Stimulated activated CD8-positive, alpha-beta memory T cell treated with anti-CD3 and anti-CD28 coated beads, Interleukin-15, amount 100 ng/mL, for 4 hours (primary cell): ENCODE measurements at regions not wholly inside any gene's neighbourhood (a gene's known extent, or its start where the extent isn't known, plus 50 kb on each side); places are given as distances from the start of the nearest gene placed in this dataset.
"Not testable (repeated sequence)": the region's sequence is repeated elsewhere in the genome, so short reads cannot be mapped to it uniquely, and the experiment has no call there.

Experiments used
- DNase-seq, 2 donors: peaks; one replicate each; pipeline ENCODE4 v3.0.0-alpha.2; 2020; ENCODE audit warnings: low read depth in 2 of 2

GRCh38 chr6:54559136-54559535 lies 250.9 kb downstream of the TINAG start:
- no peak for DNase-seq

DNA sequence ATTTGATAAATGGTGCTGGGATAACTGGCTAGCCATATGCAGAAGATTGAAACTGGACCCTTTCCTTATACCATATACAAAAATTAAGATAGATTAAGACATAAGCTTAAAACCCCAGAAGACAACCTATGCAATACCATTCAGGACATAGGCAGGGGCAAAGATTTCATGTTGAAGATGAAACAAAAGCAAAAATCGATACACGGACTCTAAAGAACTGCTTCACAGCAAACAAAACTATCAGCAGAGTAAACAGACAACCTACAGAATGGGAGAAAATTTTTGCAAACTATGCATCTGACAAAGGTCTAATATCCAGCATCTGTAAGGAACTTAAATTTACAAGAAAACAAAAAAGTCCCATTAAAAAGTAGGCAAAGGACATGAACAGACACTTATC lies 255.9 kb downstream of the TINAG start:
- DNase-seq = not testable (repeated sequence)

DNA sequence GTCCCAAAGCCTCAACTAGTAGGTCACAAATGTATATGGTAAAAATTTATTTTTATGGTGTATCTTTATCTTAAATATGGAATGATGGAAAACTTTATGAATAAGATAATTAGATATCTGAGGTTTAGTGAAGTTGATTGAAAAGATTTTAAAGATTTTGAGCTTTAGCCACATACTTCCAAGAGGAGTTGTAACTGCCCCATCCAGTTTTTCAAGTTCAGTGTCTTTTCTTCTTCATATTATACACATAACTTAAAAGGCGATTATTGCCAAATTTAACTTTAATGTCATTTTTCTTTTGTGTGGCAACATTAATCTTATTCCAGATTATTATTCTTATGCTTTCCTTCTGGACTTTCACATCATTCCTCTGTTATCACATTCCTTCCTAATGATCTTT lies 266.4 kb downstream of the TINAG start:
- DNase-seq = no peak

- no peak for DNase-seq
Measured at GRCh38 chr6:54578261-54578660, 268.3 kb upstream of the FAM83B start.

GRCh38 chr6:54579011-54579410 lies 267.6 kb upstream of the FAM83B start:
- no peak for DNase-seq

- no peak for DNase-seq
Measured at GRCh38 chr6:54586251-54586650, 260.3 kb upstream of the FAM83B start.

- DNase-seq = no peak
Measured at GRCh38 chr6:54587277-54587676, 259.3 kb upstream of the FAM83B start.

DNA sequence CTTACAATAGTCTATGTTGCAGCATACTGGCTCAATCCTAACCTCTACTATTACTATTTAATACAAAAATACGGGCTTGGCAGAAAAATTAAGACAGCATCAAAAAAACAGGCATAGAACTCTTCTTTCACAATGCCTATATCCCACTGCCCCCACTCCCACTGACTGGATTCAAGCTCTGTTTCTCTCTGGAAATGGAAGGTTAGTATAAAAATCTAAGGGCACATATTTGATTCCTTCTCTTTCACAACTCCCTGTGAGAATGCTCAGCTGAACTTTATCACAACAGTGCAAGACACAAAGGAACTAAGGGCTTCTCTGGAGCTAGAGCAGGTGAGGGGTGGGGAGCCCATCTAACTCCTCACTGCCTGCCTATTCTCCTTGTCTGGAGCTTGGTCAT lies 258.4 kb upstream of the FAM83B start:
- no peak for DNase-seq

DNA sequence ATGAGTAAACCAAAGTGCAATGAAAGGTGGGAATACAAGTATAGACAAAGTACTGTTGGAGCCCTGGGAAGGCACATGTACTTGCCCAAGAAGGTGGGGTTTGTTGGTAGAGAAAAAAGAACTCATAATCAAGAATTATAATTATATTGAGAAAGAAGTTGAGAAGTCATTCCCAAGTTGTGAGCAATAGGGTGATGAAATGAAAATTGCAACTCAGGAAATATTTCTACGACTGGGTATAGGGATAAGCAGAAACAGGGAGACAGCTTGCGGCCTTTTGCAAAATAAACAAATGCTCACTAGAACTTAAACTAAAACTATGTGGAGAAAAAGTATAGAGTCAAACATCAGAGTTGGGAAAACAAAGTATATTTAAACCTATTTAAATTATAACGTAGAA lies 250.7 kb upstream of the FAM83B start:
- DNase-seq = no peak

DNA sequence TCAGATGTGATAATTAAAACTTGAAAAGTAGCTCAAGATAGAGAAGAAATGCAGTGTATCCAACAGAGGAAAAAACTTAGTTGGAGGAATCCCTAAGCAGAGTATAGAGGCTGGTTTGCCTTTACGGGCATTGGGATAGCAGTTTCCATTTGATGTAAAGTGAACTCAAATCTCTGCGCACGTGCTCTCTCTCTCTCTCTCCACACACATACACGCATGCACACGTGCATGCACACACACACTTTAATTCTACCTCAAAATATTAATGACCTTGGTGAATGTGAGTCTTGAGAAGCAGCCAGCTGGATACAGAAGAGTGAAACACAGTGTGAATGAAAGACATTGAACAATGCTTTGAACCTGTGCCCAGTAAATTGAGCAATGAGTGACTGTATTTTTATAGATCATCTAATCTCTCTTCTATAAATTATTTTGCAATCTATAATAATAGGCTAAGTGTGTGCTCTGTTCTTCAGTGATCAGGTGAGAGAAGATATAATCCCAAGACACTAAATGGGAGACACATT lies 247.7 kb upstream of the FAM83B start:
- DNase-seq = no peak

GRCh38 chr6:54601600-54602300 lies 244.8 kb upstream of the FAM83B start:
- DNase-seq = no peak

- no peak for DNase-seq
Measured at GRCh38 chr6:54602591-54602990, 244.0 kb upstream of the FAM83B start.

GRCh38 chr6:54609981-54610380 lies 236.6 kb upstream of the FAM83B start:
- no peak for DNase-seq

- DNase-seq = no peak
Measured at GRCh38 chr6:54613596-54613995, 233.0 kb upstream of the FAM83B start.

DNA sequence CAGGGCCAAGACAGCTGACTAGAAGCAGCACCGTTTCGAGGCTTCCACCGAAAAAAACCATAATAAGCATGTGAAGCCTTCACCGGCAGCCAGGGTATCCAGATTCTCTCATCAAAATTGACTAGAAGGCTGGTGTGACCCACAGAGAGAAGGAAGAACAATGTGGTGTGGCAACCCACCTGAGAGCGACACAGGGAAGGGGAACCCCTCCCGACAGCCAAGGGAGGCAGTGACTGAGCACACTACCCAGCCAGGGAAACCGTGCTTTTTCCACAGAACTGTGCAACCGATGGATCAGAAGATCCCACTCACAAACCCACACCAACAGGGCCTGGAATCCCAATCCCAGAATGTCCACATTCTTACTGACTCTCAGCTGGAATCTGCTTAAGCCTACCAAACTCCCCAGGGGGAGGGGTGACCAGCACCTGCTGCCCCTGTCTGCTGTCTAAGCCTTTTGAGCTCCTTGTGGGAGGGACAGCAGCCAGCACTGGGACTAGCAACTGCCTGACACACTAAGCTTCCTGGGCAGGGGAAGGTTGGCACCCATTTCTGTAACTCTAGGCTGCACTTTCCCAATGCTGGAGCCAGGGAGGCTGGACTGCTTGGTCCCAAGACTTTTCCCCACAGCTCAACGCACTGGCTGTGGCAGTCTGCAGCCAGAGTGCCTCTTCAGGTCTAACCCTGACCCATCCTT lies 231.9 kb upstream of the FAM83B start:
- DNase-seq = no peak

DNA sequence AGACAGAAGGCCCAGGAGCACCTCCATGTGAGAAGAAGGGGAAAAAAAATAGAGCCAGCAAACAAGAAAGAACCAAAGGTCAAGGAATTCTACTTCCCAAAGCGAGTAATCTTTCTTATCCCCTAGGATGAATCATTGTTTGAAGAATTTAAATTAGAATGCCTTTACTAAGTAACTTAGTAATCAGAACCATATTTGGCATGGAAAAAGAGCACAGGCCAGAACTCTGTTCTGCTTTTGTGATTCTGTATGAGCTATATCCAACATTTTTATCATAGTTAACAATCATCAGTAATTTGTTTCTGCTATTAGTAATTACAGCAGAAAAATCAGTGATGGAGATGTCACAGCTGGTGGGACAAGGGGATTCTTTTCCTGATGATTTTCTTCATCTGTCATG lies 228.8 kb upstream of the FAM83B start:
- DNase-seq = no peak

DNA sequence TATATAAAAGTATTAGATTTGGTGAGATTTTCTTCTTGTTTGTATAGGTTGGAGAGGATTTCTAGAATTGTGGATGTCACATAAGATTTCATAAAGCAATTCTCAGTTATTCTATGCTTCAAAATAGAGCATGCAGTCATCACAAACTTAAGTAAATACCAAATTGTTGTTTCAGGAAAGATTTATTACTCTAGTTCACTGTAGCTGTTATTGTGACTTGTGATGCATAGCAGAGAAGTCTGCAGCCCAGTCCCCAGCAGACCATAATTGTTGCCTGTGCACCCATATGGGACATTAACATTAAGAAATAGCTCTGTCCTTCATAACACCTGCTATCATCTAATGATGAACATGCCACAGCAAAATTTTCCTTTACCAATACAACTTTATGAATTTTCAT lies 228.0 kb upstream of the FAM83B start:
- no peak for DNase-seq

GRCh38 chr6:54619102-54619501 lies 227.5 kb upstream of the FAM83B start:
- DNase-seq = no peak

DNA sequence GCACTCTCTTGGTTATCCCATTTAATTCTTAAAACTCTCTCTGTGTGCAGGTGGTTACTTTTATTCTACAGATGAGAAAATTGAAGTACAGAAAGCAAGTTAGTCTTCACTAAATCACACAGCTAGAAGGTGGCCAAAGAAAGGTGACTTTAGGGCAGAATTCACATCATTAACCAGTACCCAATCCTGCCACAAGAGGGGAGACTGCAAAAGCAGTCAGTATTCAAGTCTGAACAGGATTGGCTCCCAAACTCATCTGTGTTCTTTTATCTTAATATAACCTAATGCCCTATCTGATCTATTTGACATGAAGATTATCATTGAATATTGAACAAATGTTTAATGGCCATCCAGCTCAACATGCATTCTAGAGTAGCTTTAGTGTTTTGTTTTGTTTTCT lies 225.3 kb upstream of the FAM83B start:
- DNase-seq = no peak

GRCh38 chr6:54624216-54624615 lies 222.4 kb upstream of the FAM83B start:
- no peak for DNase-seq

GRCh38 chr6:54624779-54625178 lies 221.8 kb upstream of the FAM83B start:
- no peak for DNase-seq

GRCh38 chr6:54629131-54629530 lies 217.4 kb upstream of the FAM83B start:
- DNase-seq = no peak

DNA sequence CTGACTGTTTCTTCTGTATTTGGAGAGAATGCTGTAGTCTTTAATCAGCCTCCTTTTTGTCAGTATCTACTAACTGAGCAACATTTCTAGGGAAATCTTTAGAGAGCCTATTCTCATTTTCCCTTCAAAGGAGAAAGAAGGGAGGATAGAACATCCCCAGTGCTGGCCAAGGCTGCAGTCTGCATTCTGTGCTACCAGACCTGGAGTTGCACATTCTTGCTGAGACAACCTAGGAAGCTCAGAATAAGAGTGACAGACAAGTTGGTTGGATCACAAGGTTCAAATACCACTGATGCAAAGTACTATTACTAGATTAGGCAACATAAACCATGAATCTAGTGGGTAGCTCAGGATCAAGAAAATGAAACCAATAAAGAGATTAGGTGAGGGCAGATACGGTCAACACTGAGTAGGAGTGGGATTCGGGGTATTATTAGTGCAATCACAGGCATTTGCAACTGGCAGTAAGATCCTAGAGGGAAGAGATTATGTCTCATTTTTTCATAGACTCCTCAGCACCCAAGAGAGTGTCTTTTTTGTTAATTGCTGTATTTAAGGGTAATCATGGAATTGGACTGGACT lies 213.5 kb upstream of the FAM83B start:
- no peak for DNase-seq
